Uterus (tissue), 3 donors: ENCODE measurements at regions not wholly inside any gene's neighbourhood (a gene's known extent, or its start where the extent isn't known, plus 50 kb on each side); places are given as distances from the start of the nearest gene placed in this dataset.

Source experiments
- DNase-seq, 2 donors: peaks; one replicate each; pipeline ENCODE4 v3.0.0-alpha.2; 2019 to 2020
- H3K27ac ChIP-seq, 2 donors: fragments of 200-600 bp; sonication (generic); 1 replicate in 1 of 2; 2 replicates in 1 of 2; pipeline ENCODE4 v1.5.1; 2016 to 2018
- H3K27me3 ChIP-seq, 2 donors: fragments of 200-600 bp; sonication (generic); one replicate each; pipeline ENCODE4 v1.5.1; 2018 to 2019; ENCODE audit warnings: control low read depth in 1 of 2
- H3K36me3 ChIP-seq, 2 donors: fragments of 200-600 bp; sonication (generic); one replicate each; pipeline ENCODE4 v1.5.1; 2019; ENCODE audit warnings: control low read depth in 1 of 2
- H3K4me1 ChIP-seq, 2 donors: fragments of 200-600 bp; sonication (generic); one replicate each; pipeline ENCODE4 v1.5.1; 2018 to 2019; ENCODE audit warnings: control low read depth in 1 of 2
- H3K4me3 ChIP-seq, 2 donors: fragments of 200-600 bp; sonication (generic); 1 replicate in 1 of 2; 2 replicates in 1 of 2; pipeline ENCODE4 v1.5.1; 2018 to 2019; ENCODE audit warnings: mild to moderate bottlenecking in 1 of 2
- H3K9me3 ChIP-seq, 2 donors: fragments of 200-600 bp; sonication (generic); one replicate each; pipeline ENCODE4 v1.5.1; 2019; ENCODE audit warnings: control low read depth in 1 of 2
- POLR2A ChIP-seq, 2 donors: fragments of 450-650 bp; IDR thresholded peaks; one replicate each; pipeline ENCODE4 v1.6.1; 2016; ENCODE audit warnings: antibody characterized with exemption in 2 of 2, mild to moderate bottlenecking in 1 of 2, moderate library complexity in 1 of 2
- intact Hi-C: fragments of 100-400 bp; cut with DNase I; formaldehyde crosslinking; loops from one replicate; pipeline ENCODE4 v1.15.1; 2023; ENCODE audit warnings: low total_unique reads
- TF ChIP-seq, protein P1 (sequence below), 4 experiments: fragments of 200-600 bp in 2 of 4; fragments of 450-650 bp in 2 of 4; sonication (generic) in 2 of 4; IDR thresholded peaks; one replicate each; pipeline ENCODE4 v1.5.1; 2016 to 2019; ENCODE audit warnings: antibody characterized with exemption in 4 of 4, mild to moderate bottlenecking in 2 of 4, moderate library complexity in 1 of 4
- donor health status: DM: yes; HTN: yes; CAD: no.

DNA sequence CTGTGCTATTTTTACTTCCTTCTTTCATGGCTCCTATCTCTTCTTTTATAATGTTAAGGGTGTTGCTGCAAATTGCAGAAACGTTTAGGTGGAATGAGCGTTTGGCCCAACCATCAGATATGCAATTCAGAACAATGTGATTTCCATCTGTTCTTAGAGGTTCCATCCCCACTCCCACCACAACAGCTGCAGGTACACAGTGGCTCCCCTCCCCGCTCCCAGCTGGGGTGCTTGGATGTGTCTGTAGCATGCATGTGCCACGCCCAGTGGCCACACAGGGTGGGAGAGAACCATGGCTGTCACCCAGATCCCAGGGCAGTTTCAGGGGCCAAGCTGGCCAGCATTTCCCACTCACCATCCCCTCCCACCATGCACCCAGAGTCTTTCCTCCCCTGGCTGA, 62.2 kb downstream of the ACTL7B start:
- DNase-seq = no peak
- no peak overlapping the region for H3K4me3 ChIP-seq
- no peaks in the 10 kb centered on the region for H3K4me1 ChIP-seq
- no peak overlapping the region for H3K27ac ChIP-seq
- intact Hi-C loops = no loop called here
- no peaks in the 10 kb centered on the region for H3K27me3 ChIP-seq
- TF ChIP-seq, protein P1, sequence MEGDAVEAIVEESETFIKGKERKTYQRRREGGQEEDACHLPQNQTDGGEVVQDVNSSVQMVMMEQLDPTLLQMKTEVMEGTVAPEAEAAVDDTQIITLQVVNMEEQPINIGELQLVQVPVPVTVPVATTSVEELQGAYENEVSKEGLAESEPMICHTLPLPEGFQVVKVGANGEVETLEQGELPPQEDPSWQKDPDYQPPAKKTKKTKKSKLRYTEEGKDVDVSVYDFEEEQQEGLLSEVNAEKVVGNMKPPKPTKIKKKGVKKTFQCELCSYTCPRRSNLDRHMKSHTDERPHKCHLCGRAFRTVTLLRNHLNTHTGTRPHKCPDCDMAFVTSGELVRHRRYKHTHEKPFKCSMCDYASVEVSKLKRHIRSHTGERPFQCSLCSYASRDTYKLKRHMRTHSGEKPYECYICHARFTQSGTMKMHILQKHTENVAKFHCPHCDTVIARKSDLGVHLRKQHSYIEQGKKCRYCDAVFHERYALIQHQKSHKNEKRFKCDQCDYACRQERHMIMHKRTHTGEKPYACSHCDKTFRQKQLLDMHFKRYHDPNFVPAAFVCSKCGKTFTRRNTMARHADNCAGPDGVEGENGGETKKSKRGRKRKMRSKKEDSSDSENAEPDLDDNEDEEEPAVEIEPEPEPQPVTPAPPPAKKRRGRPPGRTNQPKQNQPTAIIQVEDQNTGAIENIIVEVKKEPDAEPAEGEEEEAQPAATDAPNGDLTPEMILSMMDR (IDR thresholded peaks at IDR 0.05) = no peak
- TF ChIP-seq POLR2A (IDR thresholded peaks at IDR 0.05) = no peak
- H3K36me3 ChIP-seq = no peaks in the 10 kb centered on the region
- H3K9me3 ChIP-seq = no peaks in the 10 kb centered on the region

DNA sequence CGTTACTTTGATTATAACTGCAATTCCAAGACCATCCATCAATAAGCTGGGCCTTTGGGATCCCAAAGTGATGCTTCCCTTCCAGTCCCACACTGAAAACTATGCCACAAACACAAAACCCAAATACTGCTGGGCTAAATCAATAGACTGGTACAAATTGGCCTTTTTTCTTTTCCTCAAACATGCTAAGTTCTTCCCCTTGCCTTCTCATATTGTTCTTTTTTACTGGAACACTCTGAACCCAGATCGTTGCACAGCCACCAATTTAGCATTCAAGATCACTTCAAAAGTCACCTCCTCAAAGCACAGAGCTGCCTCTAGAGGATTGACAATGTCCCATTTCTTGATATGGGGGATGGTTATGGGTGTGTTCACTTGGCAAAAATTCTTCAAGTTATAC, 66.0 kb downstream of the ACTL7B start:
- Histone ChIP-seq H3K27me3 (no peaks in the 10 kb centered on the region), H3K4me1 (no peaks in the 10 kb centered on the region), H3K36me3 (no peaks in the 10 kb centered on the region), H3K27ac (no peak overlapping the region), H3K9me3 (no peaks in the 10 kb centered on the region), H3K4me3 (no peak overlapping the region)
- no peak for TF ChIP-seq POLR2A (IDR thresholded peaks at IDR 0.05)
- TF ChIP-seq, protein P1 (IDR thresholded peaks at IDR 0.05) = no peak
- intact Hi-C loops = no loop called here
- DNase-seq = no peak

DNA sequence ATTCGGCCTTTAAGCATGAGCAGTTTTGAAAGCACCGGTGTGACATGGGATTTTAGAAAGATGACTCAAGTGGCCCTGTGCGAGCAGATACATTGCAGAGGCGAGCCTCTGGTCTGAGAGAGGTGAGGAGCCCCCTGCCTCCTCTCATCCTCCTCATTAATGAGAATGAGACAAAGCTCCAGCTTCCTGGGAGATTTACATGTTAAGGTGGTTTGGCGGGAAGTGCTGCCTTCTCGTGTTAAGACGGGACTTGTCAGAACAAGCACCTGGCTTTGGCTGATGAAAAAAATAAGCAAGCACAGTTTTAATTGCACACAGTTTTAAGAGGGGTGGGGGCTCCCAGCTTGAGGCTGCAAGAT, 68.1 kb downstream of the ACTL7B start:
- DNase-seq = no peak
- H3K36me3 ChIP-seq = no peaks in the 10 kb centered on the region
- no peaks in the 10 kb centered on the region for H3K27me3 ChIP-seq
- no peak for TF ChIP-seq POLR2A (IDR thresholded peaks at IDR 0.05)
- TF ChIP-seq, protein P1 (IDR thresholded peaks at IDR 0.05) = no peak
- no peak overlapping the region for H3K27ac ChIP-seq
- no peaks in the 10 kb centered on the region for H3K4me1 ChIP-seq
- intact Hi-C loops = no loop called here
- no peak overlapping the region for H3K4me3 ChIP-seq
- H3K9me3 ChIP-seq = no peaks in the 10 kb centered on the region

DNA sequence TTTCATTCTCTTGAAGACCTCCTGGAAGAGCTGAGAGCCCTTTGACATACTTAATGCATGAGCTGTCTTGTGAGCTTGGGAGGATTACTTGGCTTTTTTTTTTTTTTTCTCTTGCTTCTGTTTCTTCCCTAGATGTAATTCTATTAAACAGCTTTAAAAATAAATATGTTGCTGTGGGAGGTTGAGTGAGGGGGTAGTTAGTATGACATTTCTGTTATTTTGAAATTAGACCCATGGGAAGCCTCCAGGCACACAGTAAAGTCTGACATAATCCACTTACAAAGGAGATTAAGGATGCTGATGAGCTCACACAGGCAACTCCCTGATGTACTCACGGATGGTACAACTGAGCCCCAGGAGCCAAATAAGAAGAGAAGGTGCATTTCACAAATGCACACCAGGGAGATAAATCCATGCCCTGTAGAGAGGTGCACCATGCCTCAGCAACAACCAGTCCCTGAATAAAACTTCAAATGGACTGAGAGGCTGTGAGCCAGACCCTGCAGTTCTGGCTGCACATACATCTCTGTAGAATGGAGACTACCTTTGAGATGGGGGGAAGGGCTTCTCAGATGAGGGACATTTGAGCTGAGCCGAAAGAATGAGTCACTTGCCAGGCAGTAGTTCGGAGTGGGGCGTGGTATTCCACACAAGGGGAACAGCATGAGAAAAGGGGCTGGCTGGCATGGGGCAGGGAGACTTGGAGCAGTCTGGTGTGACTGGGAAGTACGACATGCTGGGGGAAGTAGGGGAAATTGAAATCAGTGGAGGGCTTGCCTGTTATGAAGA, 68.7 kb downstream of the ACTL7B start:
- Histone ChIP-seq H3K4me1 (no peaks in the 10 kb centered on the region), H3K27ac (no peak overlapping the region), H3K27me3 (no peaks in the 10 kb centered on the region), H3K9me3 (no peaks in the 10 kb centered on the region), H3K4me3 (no peak overlapping the region), H3K36me3 (no peaks in the 10 kb centered on the region)
- no peak for DNase-seq
- TF ChIP-seq, protein P1 (IDR thresholded peaks at IDR 0.05) = no peak
- TF ChIP-seq POLR2A (IDR thresholded peaks at IDR 0.05) = no peak
- intact Hi-C loops = no loop called here

DNA sequence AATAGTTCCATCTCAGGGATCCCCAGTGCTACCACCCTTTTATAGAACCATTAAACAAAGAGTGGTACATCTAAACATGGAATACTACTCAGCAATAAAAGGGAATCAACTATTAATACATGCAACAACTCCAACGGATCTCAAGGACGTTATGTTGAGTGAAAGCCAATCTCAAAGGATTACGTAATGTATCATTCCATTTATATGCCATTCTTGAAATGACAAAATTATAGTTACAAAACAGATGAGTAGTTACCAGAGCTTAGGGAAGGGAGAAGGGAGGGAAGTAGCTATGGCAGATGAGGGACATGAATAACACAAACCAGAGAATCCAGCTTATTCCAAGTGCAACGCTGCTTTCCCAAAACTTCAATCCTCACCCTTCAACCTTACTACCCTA, 69.5 kb downstream of the ACTL7B start:
- intact Hi-C loops = no loop called here
- no peak overlapping the region for H3K4me3 ChIP-seq
- H3K27ac ChIP-seq = no peak overlapping the region

More for the DNA sequence above, 69.5 kb downstream of the ACTL7B start:
- no peaks in the 10 kb centered on the region for H3K36me3 ChIP-seq
- DNase-seq = no peak
- H3K27me3 ChIP-seq = no peaks in the 10 kb centered on the region
- no peaks in the 10 kb centered on the region for H3K4me1 ChIP-seq
- H3K9me3 ChIP-seq = no peaks in the 10 kb centered on the region
- no peak for TF ChIP-seq POLR2A (IDR thresholded peaks at IDR 0.05)
- TF ChIP-seq, protein P1 (IDR thresholded peaks at IDR 0.05) = no peak
